GM19025 (cell line): ENCODE measurements at regions not wholly inside any gene's neighbourhood (a gene's known extent, or its start where the extent isn't known, plus 50 kb on each side); places are given as distances from the start of the nearest gene placed in this dataset.

Experiments used
- ATAC-seq: cut with Tn5 transposase; IDR thresholded peaks from one replicate; pipeline ENCODE4 v1.9.1; 2021; ENCODE audit warnings: mild to moderate bottlenecking, low read depth, moderate library complexity; ENCODE audit not compliant: unreplicated experiment

DNA sequence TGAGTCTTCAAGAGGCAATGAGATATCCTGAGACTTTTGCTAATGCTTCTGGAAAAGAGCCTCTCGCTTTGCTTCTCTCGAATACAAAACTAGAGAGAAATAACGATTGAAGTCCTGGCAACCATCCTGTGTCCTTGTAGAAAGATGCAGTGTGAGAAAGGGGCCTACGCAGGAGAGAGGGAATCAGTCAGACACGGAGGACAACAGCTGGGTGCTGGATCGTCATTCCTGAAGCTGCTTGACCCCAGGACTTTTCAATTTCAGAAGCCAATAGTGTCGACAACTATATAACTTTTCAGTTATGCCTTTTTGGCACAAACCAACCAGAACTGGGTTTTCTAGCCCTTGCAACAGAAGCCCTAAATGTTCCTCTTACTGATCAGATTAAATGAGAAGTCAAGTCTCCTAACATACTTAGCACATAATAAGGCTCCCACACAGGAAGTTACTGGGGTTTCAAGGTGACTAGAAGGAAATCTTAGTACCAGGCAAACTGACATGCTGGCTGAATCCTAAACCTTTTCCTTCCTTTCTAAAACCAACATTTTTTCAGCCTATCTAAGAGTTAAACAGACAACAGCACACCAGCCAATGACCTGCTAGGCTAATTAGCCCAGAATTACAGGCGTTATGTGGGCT, 755.6 kb downstream of the MED13L start:
- no peak for ATAC-seq

DNA sequence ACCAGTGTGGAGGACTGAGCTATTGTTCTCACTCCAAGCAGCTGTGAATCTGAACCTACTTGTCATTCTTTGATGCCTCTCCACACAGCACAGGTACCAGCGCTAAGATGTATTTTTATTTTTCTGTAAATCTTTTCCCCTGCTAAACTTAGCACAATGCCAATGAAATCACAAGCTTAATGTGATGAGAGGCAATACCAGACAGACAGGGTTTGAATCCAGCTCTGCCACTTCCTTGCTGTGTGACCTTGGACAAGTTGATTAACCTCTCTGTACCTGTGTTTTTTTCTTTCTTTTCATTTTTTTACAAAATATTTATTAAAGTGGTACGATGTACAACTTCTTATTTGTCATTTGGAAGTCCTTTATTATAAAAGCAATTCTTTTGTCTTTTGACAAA, 757.6 kb downstream of the MED13L start:
- no peak for ATAC-seq

DNA sequence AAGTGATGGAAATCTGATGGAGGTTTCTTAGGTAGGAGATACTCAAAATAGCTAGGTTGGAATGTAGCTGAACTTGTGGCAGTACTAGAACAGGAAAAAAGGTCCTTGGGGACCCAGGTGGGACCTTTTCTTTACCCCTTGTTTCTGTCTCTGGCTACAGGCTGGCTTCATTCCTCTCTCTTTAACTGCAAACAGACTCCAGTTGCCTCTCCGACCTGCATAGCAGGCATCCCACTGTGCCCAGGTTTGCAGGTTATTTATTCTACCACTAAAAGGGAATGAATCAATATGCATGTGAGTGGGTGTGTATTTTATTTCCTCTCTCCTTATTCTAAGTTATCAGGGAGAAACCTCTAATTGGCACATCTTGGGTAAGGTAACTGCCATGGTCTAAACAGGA, 758.1 kb downstream of the MED13L start:
- ATAC-seq = no peak

DNA sequence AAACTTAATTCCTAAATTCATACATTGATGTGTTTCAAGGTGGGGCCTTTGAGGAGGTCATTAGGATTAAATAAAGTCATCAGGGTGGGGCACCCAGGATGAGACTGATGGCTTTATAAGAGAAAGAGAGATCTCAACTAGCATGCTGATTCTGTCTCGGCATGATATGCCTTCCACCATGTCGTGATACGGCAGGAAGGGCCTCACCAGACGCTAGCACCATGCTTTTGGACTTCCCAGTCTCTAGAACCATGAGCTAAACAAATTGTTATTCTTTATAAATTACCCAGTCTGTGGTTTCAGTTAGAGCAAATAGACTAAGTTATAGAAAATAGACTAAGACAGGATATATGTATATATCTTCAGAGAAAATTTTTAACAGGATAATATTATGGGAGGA, 759.6 kb downstream of the MED13L start:
- ATAC-seq = no peak

DNA sequence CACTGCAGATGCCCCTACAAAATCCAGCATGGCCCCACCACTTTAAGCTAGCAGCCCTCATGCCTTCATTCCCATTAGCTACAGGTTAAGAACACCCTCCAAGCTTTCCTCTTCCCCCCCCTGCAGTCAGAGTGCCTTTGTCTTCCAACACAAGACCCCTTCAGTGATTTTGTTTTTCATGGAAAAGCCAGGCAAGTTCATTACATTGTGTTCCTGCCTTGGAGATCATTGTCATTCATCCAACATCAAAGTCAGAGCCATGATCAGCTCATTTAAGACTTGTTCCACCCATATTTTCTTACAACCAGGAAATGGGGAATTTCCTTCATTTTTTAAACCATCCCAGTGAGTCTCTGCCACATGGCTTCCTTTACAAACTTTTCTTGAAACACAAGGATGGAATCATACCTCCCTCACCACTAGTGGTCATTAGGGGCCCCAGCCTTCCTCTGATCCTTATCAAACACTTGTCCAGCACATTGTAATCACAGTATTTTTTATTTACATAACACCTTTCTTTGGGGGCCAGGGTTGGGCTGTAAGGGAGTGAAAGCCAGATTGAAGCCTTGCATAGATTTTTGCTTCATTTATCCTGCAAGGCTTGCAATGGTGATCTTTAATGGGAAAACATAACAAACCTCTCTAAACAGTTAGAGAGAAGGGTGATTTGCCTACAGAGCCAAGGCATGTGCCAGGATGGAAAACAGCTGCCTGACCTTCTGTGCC, 765.3 kb downstream of the MED13L start:
- no peak for ATAC-seq

DNA sequence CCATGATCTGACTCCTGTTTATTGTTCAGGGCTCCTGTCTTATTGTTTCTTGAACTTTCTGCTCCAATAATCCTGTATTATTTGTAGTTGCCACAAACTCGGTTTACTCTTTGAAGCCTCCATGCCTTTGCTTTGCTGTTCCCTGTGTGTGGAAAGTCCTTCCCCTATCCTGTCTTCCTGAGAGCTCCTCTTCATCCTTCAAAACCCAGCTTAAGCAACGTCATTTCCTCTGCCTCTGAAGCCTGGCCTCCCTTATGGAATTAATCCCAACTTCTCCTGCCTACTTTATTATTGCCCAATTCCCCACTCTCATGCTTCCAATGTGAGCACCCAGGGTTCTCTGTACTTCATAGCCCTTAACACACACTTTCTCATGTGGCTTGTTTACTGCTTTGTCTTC, 766.2 kb downstream of the MED13L start:
- no peak for ATAC-seq

DNA sequence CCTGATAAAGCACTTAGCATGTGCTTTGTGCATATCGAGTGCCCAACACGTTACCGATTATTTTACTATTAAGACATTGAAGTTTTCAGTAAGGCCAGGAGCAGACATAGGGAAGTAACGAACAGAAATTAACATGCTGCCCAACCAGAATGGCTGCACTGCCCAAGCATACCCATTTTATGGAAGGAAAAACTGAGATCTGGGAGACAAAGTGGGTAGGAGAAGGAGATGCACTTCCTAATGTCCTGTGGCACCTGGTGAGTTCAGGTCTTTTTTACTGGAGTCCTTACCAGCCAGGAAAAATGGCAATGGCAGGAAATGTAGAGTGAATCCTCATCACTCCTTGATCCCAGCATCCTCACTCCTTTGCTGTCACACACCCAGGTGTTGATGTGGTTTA, 768.5 kb downstream of the MED13L start:
- no peak for ATAC-seq

DNA sequence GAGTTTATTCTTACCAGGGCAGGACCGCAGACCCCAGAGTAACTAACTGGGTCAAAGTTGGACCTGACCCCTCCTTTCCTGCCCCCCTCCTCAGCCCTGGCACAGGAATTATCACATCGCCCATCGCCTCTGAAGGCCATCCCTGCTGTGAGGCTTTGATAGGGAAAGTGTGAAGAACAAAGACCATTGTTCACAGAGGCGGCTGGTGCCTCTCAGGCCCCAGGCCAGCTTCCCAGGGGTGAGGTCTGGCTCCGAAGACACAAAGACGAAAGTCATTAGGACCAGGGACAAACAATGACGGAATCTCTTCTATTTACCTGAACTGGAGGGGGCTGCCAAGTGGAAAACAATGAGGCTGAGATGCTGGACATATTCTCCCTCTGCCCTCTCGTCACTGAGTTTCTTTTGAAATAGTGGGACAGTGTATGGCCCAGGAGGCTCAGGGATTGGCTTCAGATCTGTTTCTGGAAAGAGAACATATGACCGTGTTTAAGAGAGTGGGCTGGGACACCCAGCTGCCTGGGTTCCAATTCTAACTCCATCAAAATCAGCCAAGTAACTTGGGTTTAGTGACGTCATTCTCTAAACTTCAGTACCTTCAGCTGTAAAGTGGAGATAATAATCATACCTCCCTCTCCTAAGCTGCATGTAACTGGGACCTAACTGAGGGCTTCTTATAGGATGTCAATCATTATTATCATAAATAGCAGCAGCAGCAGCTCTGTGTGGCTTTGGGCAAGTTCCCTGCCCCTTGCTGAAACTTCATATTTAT, 769.4 kb downstream of the MED13L start:
- ATAC-seq = no peak

DNA sequence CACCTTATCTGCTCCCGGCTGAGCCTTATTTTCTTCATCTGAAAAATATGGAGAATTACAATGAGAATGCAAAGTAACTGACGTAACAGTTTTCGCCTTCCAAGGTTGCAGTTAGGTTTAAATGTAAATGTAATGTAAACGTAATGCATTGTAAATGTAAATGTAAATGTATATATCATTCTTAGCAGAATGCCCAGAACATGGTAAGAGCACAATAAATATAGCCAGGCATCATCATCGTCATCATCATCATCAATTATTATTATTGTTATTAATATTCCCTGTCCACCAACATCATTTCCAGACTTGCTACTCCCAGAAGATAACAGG, 770.0 kb downstream of the MED13L start:
- no peak for ATAC-seq

DNA sequence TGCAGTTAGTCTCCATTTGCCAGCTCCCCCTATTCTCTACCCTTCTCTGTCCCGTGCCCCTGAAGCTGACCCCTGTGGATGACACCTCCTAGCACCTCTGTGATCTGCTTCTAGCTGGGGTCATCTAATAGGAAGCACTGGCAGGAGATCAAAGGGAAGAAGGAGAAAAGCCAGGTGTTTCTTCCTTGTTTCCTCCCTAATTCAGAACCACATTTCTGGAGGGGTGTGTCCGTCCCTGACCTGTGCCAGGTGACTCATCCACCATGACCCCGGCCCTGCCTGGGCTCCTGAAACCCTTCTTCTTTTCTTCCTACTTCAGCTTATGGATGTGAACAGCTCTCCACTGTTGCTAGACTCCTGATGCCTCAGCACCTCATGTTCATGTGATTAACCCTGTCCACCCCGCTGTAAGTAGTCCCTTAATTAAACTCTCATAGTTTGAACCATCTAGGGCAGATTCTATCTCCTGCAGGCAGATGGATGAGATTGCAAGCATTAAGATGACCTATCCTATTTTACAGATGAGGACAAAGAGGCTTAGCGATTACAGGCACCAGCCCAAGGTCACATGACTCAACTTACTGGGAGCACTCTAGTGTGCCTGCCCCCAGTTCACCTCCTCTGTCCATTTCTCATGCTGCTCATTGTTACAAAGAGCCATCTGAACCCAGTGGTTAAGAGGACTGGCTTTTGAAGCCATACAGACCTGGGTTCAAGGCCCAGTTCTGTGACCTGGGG, 770.5 kb downstream of the MED13L start:
- no peak for ATAC-seq

DNA sequence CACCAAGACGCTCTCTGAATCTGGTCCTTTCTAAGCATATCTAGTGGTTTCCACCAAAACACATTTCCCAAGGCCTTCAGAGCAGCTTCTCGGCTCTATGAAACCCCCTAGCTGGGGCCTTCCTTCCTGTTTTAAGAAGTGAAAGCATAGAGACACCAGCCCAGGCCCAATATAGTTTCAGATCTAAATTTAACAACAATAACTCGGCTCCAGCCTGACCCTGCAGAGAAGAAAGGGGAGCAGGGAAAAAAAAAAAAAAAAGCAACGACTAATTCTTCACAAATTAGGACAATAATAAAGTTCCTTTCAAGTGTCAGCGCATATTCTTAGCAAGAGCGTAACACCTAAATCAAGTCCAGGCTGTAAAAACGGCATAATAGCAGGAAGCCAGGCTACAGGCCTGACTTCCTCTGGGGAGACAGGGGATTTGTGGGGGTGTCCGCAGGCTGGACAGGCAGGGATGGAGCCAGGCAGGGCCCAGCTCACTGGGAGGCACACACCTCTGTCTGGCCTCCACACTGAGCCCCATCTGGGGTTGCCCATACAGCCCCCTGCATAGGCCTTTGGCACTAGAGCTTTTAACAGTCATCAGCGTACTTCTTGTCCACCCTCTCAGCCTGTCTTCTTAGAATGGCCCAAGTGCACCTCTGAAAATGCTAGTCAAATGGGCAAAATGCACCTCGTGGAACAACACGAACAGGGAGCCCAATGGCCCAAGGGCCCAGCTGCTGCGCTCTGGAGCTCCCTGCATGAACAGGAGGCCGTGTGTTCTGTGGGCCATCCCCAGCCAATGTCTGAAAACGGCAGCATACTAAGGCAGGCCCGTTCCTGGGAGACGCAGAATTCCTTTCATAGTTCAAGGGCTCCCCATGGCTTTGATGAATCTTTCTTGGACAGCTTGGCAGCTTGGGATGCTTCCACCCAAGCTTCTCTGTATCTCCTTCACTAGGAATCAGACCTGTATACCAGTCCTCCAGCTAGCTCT, 772.9 kb downstream of the MED13L start:
- no peak for ATAC-seq

DNA sequence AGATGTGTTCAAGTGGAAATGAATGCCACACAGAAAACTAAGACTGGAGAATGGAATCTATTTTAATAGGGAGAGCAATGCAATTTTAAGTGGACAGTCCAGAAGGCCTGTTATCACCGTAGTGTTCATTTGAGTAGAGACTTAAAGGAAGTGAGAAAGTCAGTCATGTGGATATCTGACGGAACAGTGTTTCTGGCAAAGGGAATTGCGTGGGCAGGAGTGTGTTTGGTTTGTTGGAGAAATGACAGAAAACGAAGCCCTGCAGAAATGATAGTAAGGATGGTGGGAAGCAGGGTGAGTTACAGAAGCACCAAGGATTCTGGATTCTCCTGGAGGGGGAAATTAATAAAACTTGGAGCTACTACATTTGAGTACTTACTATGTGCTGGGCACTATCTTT, 776.6 kb downstream of the MED13L start:
- no peak for ATAC-seq

DNA sequence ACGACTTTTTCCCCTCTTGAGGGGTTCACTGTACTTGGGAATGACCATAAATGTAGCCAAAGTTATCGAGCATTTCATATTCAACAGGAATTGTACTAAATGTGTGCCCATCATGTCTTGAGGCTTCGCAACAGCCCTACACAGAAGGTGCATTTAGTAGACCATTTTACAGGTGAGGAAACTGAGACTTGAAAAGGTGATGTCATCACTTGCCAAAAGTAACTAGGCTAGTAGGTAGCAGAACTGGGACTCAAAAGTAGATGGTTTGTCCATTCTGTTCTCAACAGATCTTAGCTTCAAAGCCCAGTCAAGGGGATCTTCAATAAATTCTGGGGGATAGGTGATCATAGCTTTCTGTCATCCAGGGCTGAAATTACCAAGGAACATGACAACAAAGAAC, 782.2 kb downstream of the MED13L start:
- ATAC-seq = no peak

DNA sequence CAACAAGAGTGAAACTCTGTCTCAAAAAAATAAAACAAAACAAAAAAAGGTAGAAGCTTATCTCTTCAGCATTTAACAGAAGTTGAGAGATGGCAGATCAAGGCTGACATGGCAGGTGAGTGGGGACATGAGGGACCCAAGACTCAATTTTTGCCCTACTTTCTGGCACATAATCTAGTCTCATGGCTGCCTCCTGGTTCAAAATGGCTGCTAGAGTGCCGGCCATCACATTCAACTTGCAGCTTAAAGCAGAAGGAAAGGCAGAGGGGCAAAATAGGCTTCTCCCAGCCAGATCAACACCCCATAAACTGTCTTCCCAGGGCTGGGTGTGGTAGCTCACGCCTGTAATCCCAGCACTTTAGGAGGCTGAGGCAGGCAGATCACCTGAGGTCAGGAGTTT, 784.9 kb downstream of the MED13L start:
- ATAC-seq = no peak

DNA sequence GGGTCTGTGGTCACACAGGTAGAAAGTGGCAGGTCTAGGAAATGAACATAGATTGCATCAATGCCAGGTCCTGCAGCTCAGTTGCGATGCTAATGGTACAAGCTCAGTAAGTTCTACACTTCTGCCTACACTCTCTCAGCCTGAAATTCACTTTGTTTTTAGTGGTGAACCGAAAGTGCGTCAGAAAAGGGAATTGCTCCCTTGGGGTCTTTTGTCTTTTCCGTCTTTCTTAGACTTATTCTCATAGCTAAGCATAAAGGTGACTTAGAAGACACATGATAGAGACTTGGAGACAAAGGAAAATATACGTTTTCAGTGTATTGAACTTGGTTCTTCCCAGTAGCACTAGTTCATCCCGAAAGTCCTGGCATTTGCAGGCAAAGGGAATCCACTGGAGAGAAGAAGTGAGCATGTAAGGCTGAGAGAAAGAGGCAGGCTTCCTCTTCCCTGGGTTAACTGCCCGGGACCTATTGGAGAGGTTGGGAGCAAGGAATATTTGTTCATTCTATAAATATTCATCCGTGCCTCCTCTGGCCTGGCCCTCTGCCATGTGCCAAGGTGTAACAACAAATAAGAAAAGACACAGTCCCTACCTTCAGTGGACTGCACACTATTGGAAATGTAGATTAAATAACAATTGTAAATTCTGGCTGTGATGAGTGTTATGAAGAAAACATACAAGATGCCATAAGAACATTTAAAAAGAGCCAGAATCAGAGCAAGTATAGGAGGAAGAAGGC, 785.8 kb downstream of the MED13L start:
- no peak for ATAC-seq

DNA sequence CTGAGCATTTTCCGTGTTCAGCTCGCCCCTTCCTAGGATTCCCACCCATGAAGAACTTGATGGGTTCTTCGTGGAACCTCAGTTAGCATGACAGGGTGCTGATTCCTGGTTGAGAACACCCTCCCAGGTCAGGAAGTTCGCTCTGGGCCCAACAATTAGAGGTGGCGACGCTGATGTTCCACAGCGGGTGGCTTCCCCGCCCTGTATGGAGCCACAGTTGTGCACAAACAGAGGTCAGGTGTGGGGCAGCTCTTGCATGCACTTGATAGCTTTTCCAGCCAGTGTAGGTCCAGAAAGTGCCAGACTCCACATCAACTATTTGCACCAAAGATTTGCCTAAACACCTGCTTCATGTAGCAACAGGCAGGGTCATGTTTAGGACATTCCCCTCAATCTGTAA, 788.2 kb downstream of the MED13L start:
- ATAC-seq = no peak

DNA sequence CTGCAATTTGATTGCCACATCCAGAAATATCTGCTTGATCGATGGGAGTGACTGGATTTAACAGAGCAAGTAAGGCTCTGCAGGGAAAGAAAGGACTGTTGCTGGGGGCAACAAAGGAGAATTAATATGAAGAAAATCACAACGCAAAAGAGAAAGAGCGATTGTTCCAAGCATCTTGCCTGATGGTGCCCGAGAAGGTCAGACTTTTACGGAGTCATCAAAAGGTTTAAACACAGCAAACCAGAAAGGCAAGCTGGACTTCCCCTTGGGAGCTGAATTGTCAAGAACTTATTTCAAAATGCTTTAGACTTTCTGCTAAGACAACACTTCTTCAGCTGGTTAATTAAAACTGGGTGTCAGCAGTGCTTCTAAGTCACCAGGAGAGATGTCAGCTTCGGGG, 791.5 kb downstream of the MED13L start:
- no peak for ATAC-seq

DNA sequence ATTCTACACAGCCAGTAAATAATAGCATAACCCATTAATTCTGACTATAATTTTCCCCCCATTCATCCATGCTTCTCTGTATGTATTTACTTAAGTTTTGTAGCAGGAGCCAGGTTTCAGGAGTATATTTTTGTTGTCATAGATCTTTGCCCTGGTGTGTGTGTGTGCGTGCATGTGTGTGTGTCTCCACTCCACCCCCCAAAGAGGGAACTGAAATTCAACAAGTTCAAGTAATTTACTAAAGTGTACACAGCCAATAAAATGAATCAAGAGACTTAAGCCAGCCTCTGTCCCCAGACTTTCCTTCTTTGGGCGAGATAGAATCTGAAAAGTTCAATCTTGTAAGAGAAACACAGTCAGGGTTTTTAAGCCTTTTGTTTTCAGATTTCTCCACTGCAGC, 792.0 kb downstream of the MED13L start:
- ATAC-seq = no peak

DNA sequence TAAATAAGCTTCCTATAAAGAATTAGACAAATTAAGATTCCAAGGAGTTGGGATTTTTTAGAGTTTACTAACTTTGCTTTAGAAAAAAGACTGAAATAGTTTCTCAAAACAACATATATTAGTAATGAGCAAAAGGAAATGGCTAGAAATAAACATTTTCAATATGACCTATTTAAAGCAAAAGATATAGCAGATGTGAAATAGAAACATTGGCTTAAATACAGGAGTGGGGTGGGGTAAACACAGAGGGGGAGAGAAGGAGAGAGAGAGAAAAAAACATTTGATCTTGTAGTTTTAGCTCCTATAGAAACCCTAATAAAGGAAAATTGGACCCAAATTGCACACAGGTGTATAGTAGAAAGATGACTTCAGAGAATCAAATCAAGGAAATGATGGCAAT, 794.5 kb downstream of the MED13L start:
- ATAC-seq = no peak
